NCI-H748 (cell line): ENCODE measurements at regions not wholly inside any gene's neighbourhood (a gene's known extent, or its start where the extent isn't known, plus 50 kb on each side); places are given as distances from the start of the nearest gene placed in this dataset.

Experiments
- DNase-seq: peaks from one replicate; lab custom pipeline; 2025; ENCODE audit not compliant: unreplicated experiment; lab: John Stamatoyannopoulos, UW

GRCh38 chr13:69425235-69425634, 682.4 kb upstream of the ATXN8OS start:
- no peak for DNase-seq

DNA sequence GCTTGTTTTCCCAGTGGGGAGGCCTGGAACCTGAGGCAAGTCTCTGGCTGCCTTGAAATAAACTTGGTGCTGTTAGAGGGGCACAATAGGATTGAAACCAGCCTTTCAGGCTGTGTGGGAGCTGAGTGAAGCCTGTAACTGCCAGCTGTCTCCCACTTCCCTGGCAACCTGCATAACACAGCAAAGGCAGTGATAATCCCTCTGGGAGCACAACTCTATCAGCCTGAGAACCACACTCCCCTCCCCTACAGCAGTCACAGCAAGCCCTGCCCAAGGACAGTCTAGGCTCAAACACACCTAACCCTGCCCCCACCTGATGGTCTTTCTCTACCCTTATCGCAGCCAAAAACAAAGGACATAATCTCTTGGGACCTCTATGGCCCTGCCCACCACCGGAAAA, 683.8 kb upstream of the ATXN8OS start:
- DNase-seq: peak; percentile 2

GRCh38 chr13:69418319-69418718, 689.3 kb upstream of the ATXN8OS start:
- no peak for DNase-seq

- no peak for DNase-seq
These were observed 696.9 kb upstream of the ATXN8OS start for GRCh38 chr13:69410761-69411160.

DNA sequence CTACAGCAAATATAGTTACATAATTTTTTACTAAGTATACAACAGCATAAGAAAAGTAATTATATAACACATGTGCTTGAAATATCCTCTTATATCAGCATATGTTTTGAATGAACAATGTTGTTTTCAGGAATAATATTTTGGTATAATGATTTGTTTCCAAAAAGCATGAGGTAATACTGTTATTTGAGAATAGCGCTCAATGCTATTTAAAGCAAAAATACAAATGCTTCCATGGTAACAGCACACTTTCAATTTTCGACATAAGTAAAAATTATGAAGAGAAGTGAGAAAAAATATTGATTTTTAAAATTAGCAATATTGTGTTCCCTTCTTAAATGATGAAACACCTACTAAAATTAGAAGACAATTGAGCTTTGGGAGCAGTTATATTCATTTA, 715.9 kb upstream of the ATXN8OS start:
- DNase-seq: no peak

DNA sequence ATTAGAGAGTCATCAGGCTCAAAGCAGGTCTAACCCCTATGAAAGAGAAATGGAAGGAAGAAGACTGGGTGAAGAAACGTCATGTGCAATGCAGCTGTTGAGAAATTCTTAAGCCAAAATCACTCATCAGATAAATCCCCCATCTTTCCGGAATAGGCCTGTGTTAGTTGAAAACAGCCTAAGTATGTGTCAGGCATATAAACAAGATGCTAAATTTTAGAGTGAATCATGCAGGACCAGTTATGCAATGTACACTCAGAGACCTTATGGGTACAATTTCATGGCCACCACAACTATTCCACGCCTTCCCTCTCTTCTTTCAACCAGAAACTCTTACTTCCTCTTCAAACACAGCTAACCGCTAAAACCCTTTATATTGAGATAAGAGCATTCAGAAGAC, 717.7 kb upstream of the ATXN8OS start:
- no peak for DNase-seq

GRCh38 chr13:69373747-69374425, 733.7 kb upstream of the ATXN8OS start:
- DNase-seq: no peak

GRCh38 chr13:69363360-69363759, 744.3 kb upstream of the ATXN8OS start:
- DNase-seq: peak; percentile 26

DNA sequence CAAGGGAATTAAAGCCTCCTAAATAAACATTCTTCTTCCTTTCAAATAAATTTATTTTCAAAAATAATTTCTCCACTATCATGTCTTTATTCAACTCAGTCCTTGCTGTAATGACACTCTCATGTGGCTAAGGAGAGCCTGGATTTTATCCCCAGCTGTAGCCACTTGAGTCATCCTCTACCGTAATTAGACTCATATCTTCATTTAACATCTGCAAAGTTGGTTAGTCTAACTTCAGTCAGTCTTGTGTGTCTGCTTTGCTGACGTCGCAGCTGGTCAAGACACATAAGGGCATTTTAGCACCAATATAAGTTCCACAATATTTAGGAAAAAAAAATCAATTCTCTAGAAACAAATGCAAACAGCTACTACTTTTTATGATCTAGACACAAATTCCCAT, 776.4 kb upstream of the ATXN8OS start:
- DNase-seq: no peak

DNA sequence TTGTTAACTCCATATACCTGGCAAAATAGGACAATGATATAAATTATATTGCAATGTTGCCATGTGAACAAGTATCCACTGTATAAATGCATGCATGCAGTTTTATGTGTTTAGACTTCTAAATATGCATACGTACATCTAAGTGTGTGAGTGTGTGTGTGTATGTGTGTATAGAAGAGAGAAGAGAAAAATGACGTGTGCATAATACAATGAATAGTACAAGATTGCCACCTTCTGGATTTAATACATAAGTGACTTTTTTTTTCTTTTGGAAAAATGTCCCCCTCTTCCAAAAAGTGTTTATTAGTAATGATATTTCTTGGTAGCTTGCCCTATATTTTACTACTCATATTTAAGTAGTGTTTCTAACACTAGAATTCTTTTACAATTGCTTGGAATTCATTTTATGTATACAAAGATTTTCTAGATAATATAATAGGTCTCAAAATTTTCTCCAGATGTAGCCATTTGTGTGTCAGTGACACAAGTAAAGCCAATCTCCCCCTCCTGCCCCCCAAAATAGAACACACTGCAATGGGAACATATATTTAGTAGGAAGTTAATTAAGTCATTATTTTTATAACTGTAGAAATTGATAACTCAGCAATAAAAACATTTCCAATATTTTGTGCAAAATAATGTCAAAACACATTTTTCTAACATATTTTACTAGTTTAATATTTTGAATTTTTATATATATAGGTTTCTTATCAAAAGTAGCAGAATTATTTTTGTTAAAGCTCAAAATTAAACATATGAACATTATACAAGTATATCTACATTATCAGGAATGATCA, 783.3 kb upstream of the ATXN8OS start:
- DNase-seq: peak; percentile 79

DNA sequence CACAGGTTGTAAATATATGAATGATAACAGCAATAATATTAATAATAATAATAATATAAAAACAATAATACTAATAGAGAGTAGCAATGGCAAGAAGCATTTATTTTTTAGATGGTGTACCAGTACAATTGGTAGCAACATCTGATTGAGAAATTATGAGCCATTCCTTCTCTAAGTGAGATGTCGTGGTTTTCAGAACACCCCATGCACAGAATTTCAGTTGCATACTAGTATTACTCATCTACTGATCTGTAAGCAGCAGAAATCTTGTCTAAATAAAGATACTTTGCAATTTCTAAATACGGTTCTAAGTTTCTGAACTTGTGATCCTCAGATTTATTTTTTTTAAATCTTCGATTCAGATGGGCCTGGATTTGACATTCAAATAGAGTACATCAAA, 788.0 kb upstream of the ATXN8OS start:
- no peak for DNase-seq

DNA sequence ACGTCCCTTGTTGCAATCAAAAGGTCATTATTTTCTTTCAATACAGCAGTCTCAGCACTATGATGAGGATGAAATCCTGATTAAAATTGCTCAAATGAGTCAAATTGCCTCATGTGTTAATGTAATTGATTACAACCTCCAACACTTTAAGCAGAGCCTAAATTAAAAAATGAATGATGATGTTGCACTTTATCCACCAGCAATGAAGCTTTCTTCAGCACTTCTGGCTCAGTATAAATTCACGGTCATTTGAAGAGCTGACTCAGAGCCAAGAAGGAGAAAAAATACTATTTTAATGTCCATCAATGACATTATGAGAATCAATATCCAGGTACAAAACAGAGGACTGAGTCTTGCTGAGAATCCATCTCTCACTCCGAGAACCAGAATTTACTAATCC, 792.6 kb upstream of the ATXN8OS start:
- no peak for DNase-seq

GRCh38 chr13:69306766-69307165, 800.9 kb upstream of the ATXN8OS start:
- DNase-seq: peak; percentile 20

- no peak for DNase-seq
These were observed 807.5 kb upstream of the ATXN8OS start for GRCh38 chr13:69300131-69300530.

- peak; percentile 60 for DNase-seq
These were observed 811.5 kb upstream of the ATXN8OS start for GRCh38 chr13:69296130-69296529.

GRCh38 chr13:69292789-69293425, 814.7 kb upstream of the ATXN8OS start:
- no peak for DNase-seq

GRCh38 chr13:69291292-69291906, 816.2 kb upstream of the ATXN8OS start:
- DNase-seq: no peak

- DNase-seq: no peak
These were observed 819.6 kb upstream of the ATXN8OS start for GRCh38 chr13:69288026-69288425.

- DNase-seq: no peak
These were observed 820.5 kb upstream of the ATXN8OS start for GRCh38 chr13:69287050-69287698.

- DNase-seq: no peak
These were observed 823.8 kb upstream of the ATXN8OS start for GRCh38 chr13:69283837-69284236.

GRCh38 chr13:69283301-69283700, 824.3 kb upstream of the ATXN8OS start:
- no peak for DNase-seq
